ENCODE measurements at regions not wholly inside any gene's neighbourhood (a gene's known extent, or its start where the extent isn't known, plus 50 kb on each side); places are given as distances from the start of the nearest gene placed in this dataset.

DNA sequence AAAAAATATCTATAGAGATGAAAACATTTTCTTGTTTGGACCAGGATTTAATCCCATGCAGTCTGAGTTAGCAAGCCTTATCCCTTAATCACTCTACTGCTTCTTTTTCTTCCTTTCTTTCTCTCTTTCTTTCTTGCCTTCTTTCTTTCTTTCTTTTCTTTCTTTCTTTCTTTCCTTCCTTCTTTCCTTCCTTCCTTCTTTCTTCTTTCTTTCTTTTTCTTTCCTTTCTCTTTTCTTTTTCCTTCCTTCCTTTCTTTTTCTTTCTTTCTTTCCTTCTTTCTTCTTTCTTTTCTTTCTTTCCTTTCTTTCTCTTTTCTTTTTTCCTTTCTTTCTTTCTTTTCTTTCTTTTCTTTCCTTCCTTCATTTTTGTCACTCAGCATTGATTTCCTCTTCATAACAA is 434.6 kb downstream of the FAT4 start:
- peaks cover 14% of the 10 kb centered on the region for H3F3A ChIP-seq (ENCODE audit: insufficient read depth)
- in situ Hi-C loops (cut with MboI): no loop called here

DNA sequence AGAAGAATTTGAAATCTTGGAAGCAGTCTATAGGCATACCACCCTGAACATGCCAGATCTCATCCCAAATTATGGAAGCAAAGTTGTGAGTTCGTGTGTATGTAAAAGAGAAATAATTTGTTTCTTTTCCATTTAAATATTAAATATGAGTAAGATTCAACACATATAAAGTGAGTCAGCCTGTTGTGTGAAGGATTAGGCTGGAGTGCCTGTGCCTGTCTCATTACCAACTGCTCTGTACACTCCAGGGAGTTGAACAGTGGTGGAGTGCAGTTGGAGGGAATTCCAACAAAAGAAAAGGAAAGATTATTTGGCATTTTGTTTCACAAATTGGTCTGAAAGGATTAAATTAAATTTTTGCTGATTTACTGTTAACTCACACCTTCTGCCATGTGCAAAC is 435.6 kb downstream of the FAT4 start:
- H3K27ac ChIP-seq: peak overlapping the region; percentile 30

More for the DNA sequence above, 434.6 kb downstream of the FAT4 start:
- Histone ChIP-seq H3K4me2 (ENCODE audit: unreplicated experiment) (no peak overlapping the region), H3K27me3 (replicated peaks; ENCODE audit: insufficient read depth) (no peaks in the 10 kb centered on the region), H3K9ac (no peak overlapping the region), H3K79me2 (ENCODE audit: insufficient read depth) (no peaks in the 10 kb centered on the region), H2AFZ (no peak overlapping the region), H3K4me3 (no peak overlapping the region), H3K27ac (no peak overlapping the region), H3K9me3 (ENCODE audit: low read depth) (no peaks in the 10 kb centered on the region), H3K9me2 (ENCODE audit: insufficient read depth) (no peaks in the 10 kb centered on the region), H3K36me3 (ENCODE audit: low read depth) (no peaks in the 10 kb centered on the region), H4K20me1 (ENCODE audit: insufficient read depth) (no peaks in the 10 kb centered on the region), H3K4me1 (ENCODE audit: insufficient read depth) (peaks cover 17% of the 10 kb centered on the region)
- no peak for DNase-seq
- TF ChIP-seq EZH2phosphoT487 (IDR thresholded peaks at IDR 0.05; ENCODE audit: insufficient read depth, low read depth): no peak
- TF ChIP-seq EZH2 (IDR thresholded peaks at IDR 0.05; ENCODE audit: insufficient read depth, poor library complexity, severe bottlenecking): no peak

DNA sequence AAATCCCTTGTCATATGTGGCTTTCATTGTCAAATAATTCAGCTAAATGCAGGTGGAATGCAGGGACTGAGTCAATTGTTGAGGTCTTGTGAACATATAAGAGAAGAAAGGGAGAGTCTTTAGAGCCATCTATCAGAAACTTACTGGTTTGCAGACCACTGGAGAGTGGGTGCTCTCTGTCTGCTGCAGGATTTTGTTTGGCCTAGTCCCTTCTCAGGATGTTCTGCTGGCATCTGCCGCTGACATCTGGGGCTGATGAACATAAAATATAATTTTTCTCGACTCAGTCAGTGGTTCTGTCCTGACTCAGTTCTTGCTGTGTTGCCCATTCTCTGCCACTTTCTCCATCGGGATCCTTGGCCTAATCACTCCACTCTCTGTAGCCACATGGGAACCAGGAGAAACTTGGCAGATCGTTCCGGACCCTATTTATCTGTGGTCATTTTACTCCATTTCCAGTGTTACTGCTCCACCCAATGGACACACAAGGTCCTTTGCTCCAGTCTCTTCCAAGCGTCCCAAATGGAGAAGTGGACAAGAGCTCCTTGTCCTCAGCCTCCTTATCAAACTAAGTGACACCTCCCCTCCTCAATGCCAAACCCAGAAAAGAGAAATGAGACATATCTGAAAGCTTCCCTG is 436.2 kb downstream of the FAT4 start:
- Histone ChIP-seq H3K27ac (peak overlapping the region; percentile 30), H3F3A (ENCODE audit: insufficient read depth) (peaks cover 14% of the 10 kb centered on the region), H3K79me2 (ENCODE audit: insufficient read depth) (no peaks in the 10 kb centered on the region), H4K20me1 (ENCODE audit: insufficient read depth) (no peaks in the 10 kb centered on the region), H3K27me3 (replicated peaks; ENCODE audit: insufficient read depth) (no peaks in the 10 kb centered on the region), H3K9me2 (ENCODE audit: insufficient read depth) (no peaks in the 10 kb centered on the region), H2AFZ (peak overlapping the region; percentile 49), H3K4me3 (no peak overlapping the region), H3K9ac (no peak overlapping the region), H3K9me3 (ENCODE audit: low read depth) (no peaks in the 10 kb centered on the region), H3K4me2 (ENCODE audit: unreplicated experiment) (peak overlapping the region; percentile 6), H3K36me3 (ENCODE audit: low read depth) (no peaks in the 10 kb centered on the region), H3K4me1 (ENCODE audit: insufficient read depth) (peaks cover 17% of the 10 kb centered on the region)
- TF ChIP-seq EZH2 (IDR thresholded peaks at IDR 0.05; ENCODE audit: insufficient read depth, poor library complexity, severe bottlenecking) (no peak), EZH2phosphoT487 (IDR thresholded peaks at IDR 0.05; ENCODE audit: insufficient read depth, low read depth) (no peak)
- peak; percentile 70 for DNase-seq
- in situ Hi-C loops (cut with MboI): no loop called here
- 8% methylated on average over 6 of the region's 6 CpGs for WGBS, 2 experiments (ENCODE audit: low coverage in 1 of 2, low lambda C conversion rate in 2 of 2, missing lambda C conversion rate in 2 of 2)

More for the DNA sequence above, 435.6 kb downstream of the FAT4 start:
- H3F3A ChIP-seq (ENCODE audit: insufficient read depth): peaks cover 14% of the 10 kb centered on the region
- in situ Hi-C loops (cut with MboI): no loop called here
- no peaks in the 10 kb centered on the region for H3K27me3 ChIP-seq (replicated peaks; ENCODE audit: insufficient read depth)
- peak; percentile 68 for DNase-seq
- 74 to 78% methylated on average over 1 of the region's 1 CpG for WGBS, 2 experiments (ENCODE audit: low coverage in 1 of 2, low lambda C conversion rate in 2 of 2, missing lambda C conversion rate in 2 of 2)
- no peak overlapping the region for H3K9ac ChIP-seq
- H3K4me3 ChIP-seq: no peak overlapping the region
- TF ChIP-seq EZH2phosphoT487 (IDR thresholded peaks at IDR 0.05; ENCODE audit: insufficient read depth, low read depth): no peak
- no peak for TF ChIP-seq EZH2 (IDR thresholded peaks at IDR 0.05; ENCODE audit: insufficient read depth, poor library complexity, severe bottlenecking)
- no peaks in the 10 kb centered on the region for H3K9me2 ChIP-seq (ENCODE audit: insufficient read depth)
- peaks cover 17% of the 10 kb centered on the region for H3K4me1 ChIP-seq (ENCODE audit: insufficient read depth)
- H2AFZ ChIP-seq: peak overlapping the region; percentile 49
- H3K36me3 ChIP-seq (ENCODE audit: low read depth): no peaks in the 10 kb centered on the region
- no peaks in the 10 kb centered on the region for H3K9me3 ChIP-seq (ENCODE audit: low read depth)
- peak overlapping the region; percentile 6 for H3K4me2 ChIP-seq (ENCODE audit: unreplicated experiment)
- H3K79me2 ChIP-seq (ENCODE audit: insufficient read depth): no peaks in the 10 kb centered on the region
- H4K20me1 ChIP-seq (ENCODE audit: insufficient read depth): no peaks in the 10 kb centered on the region

DNA sequence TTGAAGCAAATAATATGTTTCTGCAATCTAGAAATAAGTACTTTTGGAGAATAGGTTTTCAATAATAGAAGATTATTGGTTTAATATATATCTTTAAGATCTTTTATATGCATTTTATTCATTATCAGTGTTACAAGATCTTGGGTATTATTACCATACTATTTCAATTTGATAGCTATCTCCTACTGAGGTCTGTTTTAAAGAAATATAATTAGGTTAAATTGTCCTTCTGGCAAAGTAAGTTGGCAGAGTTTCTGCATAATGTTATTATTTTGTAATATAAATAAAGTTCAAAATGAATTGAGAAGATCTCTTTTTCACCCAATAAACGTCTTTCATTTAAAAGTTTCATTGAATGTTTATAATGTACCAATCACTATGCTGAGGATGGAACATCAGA is 443.7 kb downstream of the FAT4 start:
- no peak for DNase-seq
- Histone ChIP-seq H3K27ac (no peak overlapping the region), H3K9me3 (ENCODE audit: low read depth) (no peaks in the 10 kb centered on the region), H3K9ac (no peak overlapping the region), H3K9me2 (ENCODE audit: insufficient read depth) (no peaks in the 10 kb centered on the region), H4K20me1 (ENCODE audit: insufficient read depth) (no peaks in the 10 kb centered on the region), H3K79me2 (ENCODE audit: insufficient read depth) (no peaks in the 10 kb centered on the region), H3F3A (ENCODE audit: insufficient read depth) (no peaks in the 10 kb centered on the region), H3K4me3 (no peak overlapping the region), H2AFZ (no peak overlapping the region), H3K36me3 (ENCODE audit: low read depth) (no peaks in the 10 kb centered on the region), H3K4me1 (ENCODE audit: insufficient read depth) (no peaks in the 10 kb centered on the region), H3K4me2 (ENCODE audit: unreplicated experiment) (no peak overlapping the region), H3K27me3 (replicated peaks; ENCODE audit: insufficient read depth) (no peaks in the 10 kb centered on the region)
- in situ Hi-C loops (cut with MboI): no loop called here
- no peak for TF ChIP-seq EZH2phosphoT487 (IDR thresholded peaks at IDR 0.05; ENCODE audit: insufficient read depth, low read depth)
- TF ChIP-seq EZH2 (IDR thresholded peaks at IDR 0.05; ENCODE audit: insufficient read depth, poor library complexity, severe bottlenecking): no peak
- 22 to 31% methylated on average over 1 of the region's 1 CpG for WGBS, 2 experiments (ENCODE audit: low coverage in 1 of 2, low lambda C conversion rate in 2 of 2, missing lambda C conversion rate in 2 of 2)

Measured in GM23248 (cell line).